Femur (tissue), 1 donor: ENCODE measurements at regions not wholly inside any gene's neighbourhood (a gene's known extent, or its start where the extent isn't known, plus 50 kb on each side); places are given as distances from the start of the nearest gene placed in this dataset.
"Not testable (repeated sequence)": the region's sequence is repeated elsewhere in the genome, so short reads cannot be mapped to it uniquely, and the experiment has no call there.

Experiments used
- DNase-seq: peaks from one replicate; pipeline ENCODE4 v3.0.0-alpha.2; 2017

GRCh38 chrX:79026742-79027141 lies 81.6 kb downstream of the P2RY10 start:
- DNase-seq = not testable (repeated sequence)

- DNase-seq = no peak
Measured at GRCh38 chrX:79035421-79035820, 90.2 kb downstream of the P2RY10 start.

GRCh38 chrX:79036157-79036880 lies 91.1 kb downstream of the P2RY10 start:
- peak; percentile 23 for DNase-seq

DNA sequence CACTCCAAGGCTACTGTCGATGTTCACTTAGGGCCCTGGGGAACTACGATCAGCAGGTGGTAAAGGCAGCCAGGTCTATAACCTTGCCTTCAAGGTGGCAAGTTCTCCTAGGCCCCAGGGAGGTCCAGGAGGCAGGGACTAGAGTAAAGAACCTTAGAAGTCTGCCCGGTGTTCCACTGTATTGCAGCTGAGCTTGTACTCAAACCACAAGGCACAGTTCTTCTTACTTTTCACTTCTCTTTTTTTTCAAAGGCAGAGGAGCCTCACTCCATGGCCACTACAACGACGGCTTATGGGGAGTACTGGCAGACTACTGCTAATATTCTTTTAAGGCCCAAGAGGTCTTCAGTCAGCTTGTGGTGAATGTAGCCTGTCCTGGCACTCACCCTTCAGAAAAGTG lies 78.8 kb upstream of the GPR174 start:
- DNase-seq = no peak

- DNase-seq = no peak
Measured at GRCh38 chrX:79078114-79078513, 66.4 kb upstream of the GPR174 start.

- no peak for DNase-seq
Measured at GRCh38 chrX:79079477-79079876, 65.0 kb upstream of the GPR174 start.

- no peak for DNase-seq
Measured at GRCh38 chrX:79080141-79080540, 64.3 kb upstream of the GPR174 start.

- no peak for DNase-seq
Measured at GRCh38 chrX:79081895-79082512, 62.5 kb upstream of the GPR174 start.

- DNase-seq = no peak
Measured at GRCh38 chrX:79082899-79083298, 61.6 kb upstream of the GPR174 start.

GRCh38 chrX:79084923-79085322 lies 59.6 kb upstream of the GPR174 start:
- no peak for DNase-seq

DNA sequence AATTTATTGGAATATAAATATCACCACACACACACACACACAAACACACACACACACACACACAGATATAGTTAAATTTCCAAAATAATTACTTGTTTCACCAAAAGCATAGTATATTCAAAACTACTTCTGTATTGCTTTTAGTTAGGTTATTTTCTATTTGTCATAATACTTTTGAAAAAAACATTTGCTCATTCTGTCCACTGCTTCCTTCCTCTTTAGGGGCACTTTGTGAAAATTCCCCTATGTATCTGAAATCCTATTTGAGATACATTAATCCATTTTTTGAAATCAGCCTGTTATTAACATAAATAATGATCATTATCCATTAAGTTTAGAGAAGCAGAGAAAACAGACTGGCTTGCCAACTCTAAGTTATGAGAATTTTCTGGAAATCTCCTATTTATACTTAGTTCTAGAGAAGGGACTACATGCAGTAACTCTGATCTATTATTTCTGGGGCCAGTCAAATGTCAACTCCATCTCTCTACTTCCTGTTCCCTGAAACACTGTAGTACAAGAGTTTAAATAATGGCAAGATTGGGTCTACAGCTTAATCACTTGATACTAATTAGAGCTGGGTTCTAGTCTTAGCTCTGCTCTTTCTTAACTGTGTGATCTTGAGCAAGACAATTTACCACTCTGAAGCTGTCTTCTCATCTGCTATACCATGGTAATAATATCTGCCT lies 54.4 kb upstream of the GPR174 start:
- no peak for DNase-seq

DNA sequence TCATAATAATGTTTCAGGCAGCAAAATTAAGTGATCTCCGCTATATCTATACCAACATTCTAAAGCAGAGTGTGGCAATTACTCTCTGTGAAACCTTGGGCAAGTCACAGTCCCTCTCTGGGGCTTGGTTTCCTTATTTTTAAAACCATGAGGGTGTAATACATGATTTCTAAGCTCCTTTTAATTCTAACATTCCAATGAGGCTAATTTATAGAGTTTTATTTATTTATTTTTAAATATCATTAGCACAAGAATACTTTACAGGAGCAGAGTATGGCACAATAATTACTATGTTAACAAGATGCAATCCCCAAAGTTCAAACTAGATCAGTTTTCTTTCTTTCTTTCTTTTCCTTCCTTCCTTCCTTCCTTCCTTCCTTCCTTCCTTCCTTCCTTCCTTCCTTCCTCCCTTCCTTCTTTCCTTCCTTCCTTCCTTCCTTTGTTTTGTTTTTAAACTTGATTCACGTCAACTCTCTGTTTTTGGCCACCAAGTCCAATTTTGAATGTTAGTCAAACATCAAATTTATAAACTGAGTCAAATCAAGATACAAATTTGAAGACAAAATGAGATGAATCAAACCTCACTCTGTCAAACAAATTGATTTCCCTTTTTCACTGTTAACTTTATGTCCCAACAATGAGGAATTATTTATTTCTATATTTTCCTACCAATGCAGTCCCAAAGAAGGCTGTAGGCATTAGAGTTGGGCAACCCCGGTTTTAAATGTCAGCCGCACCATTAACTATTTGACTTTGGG lies 50.2 kb upstream of the GPR174 start:
- no peak for DNase-seq
